ENCODE measurements at regions not wholly inside any gene's neighbourhood (a gene's known extent, or its start where the extent isn't known, plus 50 kb on each side); places are given as distances from the start of the nearest gene placed in this dataset.

DNA sequence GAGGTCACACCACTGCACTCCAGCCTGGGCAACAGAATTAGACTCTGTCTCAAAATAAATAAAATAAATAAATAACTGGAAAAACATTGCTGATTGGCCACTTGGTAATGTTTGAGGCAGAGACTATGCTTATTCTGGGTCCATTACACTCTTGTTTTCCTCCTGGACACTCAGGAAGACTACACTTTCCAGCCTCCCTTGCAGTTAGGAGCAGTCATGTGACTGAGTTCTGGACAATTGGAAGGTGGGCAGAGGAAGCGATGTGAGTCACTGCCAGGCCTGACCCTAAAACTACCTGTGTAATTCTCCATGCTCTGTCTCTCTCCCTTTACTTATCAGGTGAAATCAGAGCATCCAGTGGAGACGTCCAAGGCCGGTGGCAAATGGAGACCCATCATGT, 74.4 kb downstream of the VCPKMT start:
- Histone ChIP-seq H3K27ac (ENCODE audit: low read depth in 1 of 2, low read length in 1 of 2) (no peak overlapping the region), H3K4me3 (no peak overlapping the region), H3K36me3 (ENCODE audit: control insufficient read depth in 4 of 4, insufficient read depth in 4 of 4, low read length in 4 of 4) (no peaks in the 10 kb centered on the region), H3K4me1 (ENCODE audit: control insufficient read depth in 5 of 5, insufficient read depth in 5 of 5, low read length in 5 of 5) (peaks cover 0 to 9% (median 4%) of the 10 kb centered on the region in 5 donors), H3K9ac (ENCODE audit: insufficient read depth in 1 of 2, low read length in 2 of 2) (no peak overlapping the region), H3K27me3 (ENCODE audit: control insufficient read depth in 3 of 3, insufficient read depth in 3 of 3, low read length in 2 of 3) (no peaks in the 10 kb centered on the region), H3K9me3 (ENCODE audit: control insufficient read depth in 4 of 4, insufficient read depth in 3 of 4, low read length in 3 of 4) (peaks cover 0 to 3% (median 0%) of the 10 kb centered on the region in 4 donors)
- DNase-seq = no peak
- no peak for ATAC-seq (ENCODE audit: insufficient read depth, low FRiP score)
- 99 to 100% methylated on average over 3 of the region's 3 CpGs for WGBS, 2 donors
- TF ChIP-seq, protein P1, sequence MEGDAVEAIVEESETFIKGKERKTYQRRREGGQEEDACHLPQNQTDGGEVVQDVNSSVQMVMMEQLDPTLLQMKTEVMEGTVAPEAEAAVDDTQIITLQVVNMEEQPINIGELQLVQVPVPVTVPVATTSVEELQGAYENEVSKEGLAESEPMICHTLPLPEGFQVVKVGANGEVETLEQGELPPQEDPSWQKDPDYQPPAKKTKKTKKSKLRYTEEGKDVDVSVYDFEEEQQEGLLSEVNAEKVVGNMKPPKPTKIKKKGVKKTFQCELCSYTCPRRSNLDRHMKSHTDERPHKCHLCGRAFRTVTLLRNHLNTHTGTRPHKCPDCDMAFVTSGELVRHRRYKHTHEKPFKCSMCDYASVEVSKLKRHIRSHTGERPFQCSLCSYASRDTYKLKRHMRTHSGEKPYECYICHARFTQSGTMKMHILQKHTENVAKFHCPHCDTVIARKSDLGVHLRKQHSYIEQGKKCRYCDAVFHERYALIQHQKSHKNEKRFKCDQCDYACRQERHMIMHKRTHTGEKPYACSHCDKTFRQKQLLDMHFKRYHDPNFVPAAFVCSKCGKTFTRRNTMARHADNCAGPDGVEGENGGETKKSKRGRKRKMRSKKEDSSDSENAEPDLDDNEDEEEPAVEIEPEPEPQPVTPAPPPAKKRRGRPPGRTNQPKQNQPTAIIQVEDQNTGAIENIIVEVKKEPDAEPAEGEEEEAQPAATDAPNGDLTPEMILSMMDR (IDR thresholded peaks at IDR 0.05; ENCODE audit: control extremely low read depth, extremely low read depth) = no peak

DNA sequence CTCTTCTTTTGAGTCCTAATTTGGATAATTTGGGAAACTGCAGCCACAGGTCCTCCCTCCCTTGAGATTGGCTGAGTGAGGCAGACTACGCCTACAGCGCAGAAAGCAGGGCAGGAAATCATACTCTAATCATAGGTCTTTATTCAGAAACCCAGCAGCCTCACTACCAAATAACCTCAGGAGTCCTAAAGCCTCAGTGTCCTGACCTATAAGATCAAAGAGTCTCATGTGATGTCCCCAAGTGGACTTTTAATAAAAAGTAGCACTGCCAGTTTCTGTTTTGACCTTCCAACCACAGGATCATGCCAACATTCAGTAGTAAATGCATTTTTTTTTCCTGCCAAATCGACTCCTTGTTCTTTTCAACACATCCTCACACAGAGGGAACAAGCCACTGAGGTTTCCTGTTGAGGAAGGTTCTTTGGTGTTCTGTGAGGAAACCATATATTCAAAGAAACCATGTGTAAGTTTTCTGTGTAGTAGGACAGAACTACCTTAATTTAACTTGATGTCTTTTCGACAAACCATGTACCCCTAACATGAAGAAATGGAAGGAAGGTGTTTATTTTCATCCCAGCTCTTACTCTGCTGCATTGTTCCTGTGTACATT, 72.2 kb downstream of the VCPKMT start:
- ATAC-seq (ENCODE audit: insufficient read depth, low FRiP score) = no peak
- H3K9me3 ChIP-seq (ENCODE audit: control insufficient read depth in 4 of 4, insufficient read depth in 3 of 4, low read length in 3 of 4) = peaks cover 0 to 3% (median 0%) of the 10 kb centered on the region in 4 donors
- no peaks in the 10 kb centered on the region for H3K36me3 ChIP-seq (ENCODE audit: control insufficient read depth in 4 of 4, insufficient read depth in 4 of 4, low read length in 4 of 4)
- peaks cover 0 to 12% (median 4%) of the 10 kb centered on the region in 5 donors for H3K4me1 ChIP-seq (ENCODE audit: control insufficient read depth in 5 of 5, insufficient read depth in 5 of 5, low read length in 5 of 5)
- no peaks in the 10 kb centered on the region for H3K27me3 ChIP-seq (ENCODE audit: control insufficient read depth in 3 of 3, insufficient read depth in 3 of 3, low read length in 2 of 3)
- no peak overlapping the region for H3K4me3 ChIP-seq
- no peak for DNase-seq
- WGBS, 2 donors = 33 to 56% methylated on average over 4 of the region's 4 CpGs
- TF ChIP-seq, protein P1 (IDR thresholded peaks at IDR 0.05; ENCODE audit: control extremely low read depth, extremely low read depth) = no peak
- peak overlapping the region; percentile 52 to 86 for H3K27ac ChIP-seq (ENCODE audit: low read depth in 1 of 2, low read length in 1 of 2)
- H3K9ac ChIP-seq (ENCODE audit: insufficient read depth in 1 of 2, low read length in 2 of 2) = no peak overlapping the region

DNA sequence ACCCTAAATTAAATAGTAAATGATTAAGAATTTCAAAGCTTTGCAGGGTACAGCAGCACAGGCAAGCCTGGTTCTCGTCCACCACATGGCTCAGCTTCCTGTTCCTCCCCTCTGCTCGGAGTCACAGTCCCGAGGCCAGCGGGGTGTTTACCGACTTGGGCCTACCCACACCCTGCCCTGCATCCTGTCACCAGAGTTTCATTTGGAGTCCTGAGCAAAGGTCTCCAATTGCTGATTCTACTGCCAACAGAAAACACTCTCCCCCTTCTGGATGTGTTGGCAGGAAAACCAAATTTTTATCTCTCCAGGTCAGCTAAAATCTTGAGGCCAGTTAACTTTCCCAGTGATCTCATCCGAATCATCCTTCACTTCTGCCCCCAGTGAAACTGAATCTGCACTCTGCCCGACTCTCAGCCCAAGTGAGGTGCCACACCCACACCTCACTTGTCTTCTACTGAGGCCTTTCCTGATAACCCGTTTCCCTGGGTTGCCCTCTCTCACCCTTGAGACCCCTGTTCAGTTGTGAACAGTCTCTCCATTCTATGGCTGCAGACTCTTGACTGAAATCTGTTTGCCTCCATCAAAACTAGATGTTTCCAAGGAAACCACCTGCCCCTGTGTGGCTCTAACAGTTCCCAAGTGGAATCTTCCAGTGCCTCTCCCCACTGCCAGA, 71.2 kb downstream of the VCPKMT start:
- peak; percentile 74 for ATAC-seq (ENCODE audit: insufficient read depth, low FRiP score)
- Histone ChIP-seq H3K4me1 (ENCODE audit: control insufficient read depth in 5 of 5, insufficient read depth in 5 of 5, low read length in 5 of 5) (peaks cover 0 to 12% (median 4%) of the 10 kb centered on the region in 5 donors), H3K4me3 (no peak overlapping the region), H3K9ac (ENCODE audit: insufficient read depth in 1 of 2, low read length in 2 of 2) (no peak overlapping the region), H3K36me3 (ENCODE audit: control insufficient read depth in 4 of 4, insufficient read depth in 4 of 4, low read length in 4 of 4) (no peaks in the 10 kb centered on the region), H3K9me3 (ENCODE audit: control insufficient read depth in 4 of 4, insufficient read depth in 3 of 4, low read length in 3 of 4) (peaks cover 0 to 3% (median 0%) of the 10 kb centered on the region in 4 donors), H3K27me3 (ENCODE audit: control insufficient read depth in 3 of 3, insufficient read depth in 3 of 3, low read length in 2 of 3) (no peaks in the 10 kb centered on the region), H3K27ac (ENCODE audit: low read depth in 1 of 2, low read length in 1 of 2) (peak overlapping the region; percentile 66 to 92)
- peak; percentile 27 to 69 (median 46) for DNase-seq
- WGBS, 2 donors = 7 to 13% methylated on average over 8 of the region's 8 CpGs
- TF ChIP-seq, protein P1 (IDR thresholded peaks at IDR 0.05; ENCODE audit: control extremely low read depth, extremely low read depth) = no peak
